H1 (cell line): ENCODE measurements at regions not wholly inside any gene's neighbourhood (a gene's known extent, or its start where the extent isn't known, plus 50 kb on each side); places are given as distances from the start of the nearest gene placed in this dataset.

Source experiments
- CTCF ChIA-PET: fragments of 300-600 bp; sonication (Branson Sonifier 250); formaldehyde crosslinking; loops from one replicate; lab custom pipeline; 2021; ENCODE audit not compliant: partially characterized antibody; lab: Charles Lee
- POLR2A ChIA-PET: fragments of 300-600 bp; sonication (Branson Sonifier 250); formaldehyde crosslinking; loops from one replicate; lab custom pipeline; 2021; ENCODE audit warnings: inconsistent platforms; ENCODE audit not compliant: partially characterized antibody; lab: Charles Lee
- DNase-seq, 2 experiments: peaks; one replicate each; pipeline versions ENCODE4 v3.0.0 to v3.0.0-alpha.2; 2010 to 2022; ENCODE audit warnings: low spot score in 2 of 2, low read depth in 1 of 2, mixed read lengths in 1 of 2
- FAIRE-seq: peaks from 2 replicates; lab custom pipeline; 2011; peaks lifted over from hg19 to GRCh38; lab: Jason Lieb, UNC
- H2AFZ ChIP-seq: 2 replicates; pipeline ENCODE4 v1.8.1; 2012; ENCODE audit warnings: low read length, inconsistent platforms
- H2AK5ac ChIP-seq: 2 replicates; pipeline ENCODE4 v1.6.1; 2013; ENCODE audit warnings: low read depth, low read length
- H2BK120ac ChIP-seq: replicated peaks from 2 replicates; pipeline ENCODE3; 2013; ENCODE audit warnings: low read depth, low read length, inconsistent platforms
- H2BK12ac ChIP-seq: 2 replicates; pipeline ENCODE4 v1.6.1; 2013; ENCODE audit warnings: low read depth, low read length
- H2BK15ac ChIP-seq: 2 replicates; pipeline ENCODE4 v1.6.1; 2013; ENCODE audit warnings: low read length
- H2BK20ac ChIP-seq: 2 replicates; pipeline ENCODE4 v1.6.1; 2013; ENCODE audit warnings: low read length
- H2BK5ac ChIP-seq: 2 replicates; pipeline ENCODE4 v1.6.1; 2013; ENCODE audit warnings: low read depth, low read length
- H3K14ac ChIP-seq: 2 replicates; pipeline ENCODE4 v1.6.1; 2013; ENCODE audit warnings: inconsistent platforms; ENCODE audit not compliant: insufficient read length
- H3K18ac ChIP-seq: 2 replicates; pipeline ENCODE4 v1.6.1; 2013; ENCODE audit warnings: low read length; ENCODE audit errors: extremely low read depth
- H3K23ac ChIP-seq: 2 replicates; pipeline ENCODE4 v1.6.1; 2013; ENCODE audit warnings: inconsistent platforms; ENCODE audit not compliant: insufficient read length
- H3K23me2 ChIP-seq: 2 replicates; pipeline ENCODE4 v1.6.1; 2013; ENCODE audit warnings: low read depth, low read length
- H3K27ac ChIP-seq: 2 replicates; pipeline ENCODE4 v1.6.1; 2011; ENCODE audit warnings: low read depth, low read length, inconsistent platforms
- H3K27me3 ChIP-seq, 4 experiments: replicated peaks in 1 of 4; 1 replicate in 1 of 4; 2 replicates in 3 of 4; pipeline versions ENCODE4 v1.6.1 to v1.8.1; 2011 to 2013; ENCODE audit warnings: low read length in 3 of 4, mild to moderate bottlenecking in 3 of 4, inconsistent platforms in 2 of 4, mixed read lengths in 2 of 4, moderate library complexity in 1 of 4; ENCODE audit not compliant: control insufficient read depth in 3 of 4, insufficient read depth in 3 of 4; ENCODE audit errors: extremely low read depth in 1 of 4
- H3K36me3 ChIP-seq, 4 experiments: 2 replicates each; pipeline versions ENCODE4 v1.6.1 to v1.8.1; 2011 to 2013; ENCODE audit warnings: mild to moderate bottlenecking in 4 of 4, low read length in 3 of 4, moderate library complexity in 2 of 4, control low read depth in 1 of 4, inconsistent platforms in 1 of 4; ENCODE audit not compliant: insufficient read depth in 4 of 4, control insufficient read depth in 2 of 4
- H3K4ac ChIP-seq: replicated peaks from 2 replicates; pipeline ENCODE3; 2013; ENCODE audit warnings: low read length, low read depth, mixed read lengths, inconsistent platforms; ENCODE audit not compliant: insufficient read length
- H3K4me1 ChIP-seq, 4 experiments: replicated peaks in 1 of 4; 1 replicate in 1 of 4; 2 replicates in 3 of 4; pipeline versions ENCODE4 v1.6.1 to v1.8.1; 2011 to 2013; ENCODE audit warnings: low read length in 3 of 4, inconsistent platforms in 2 of 4, mixed read lengths in 1 of 4; ENCODE audit not compliant: insufficient read depth in 4 of 4, control insufficient read depth in 3 of 4
- H3K4me2 ChIP-seq, 2 experiments: 2 replicates each; pipeline versions ENCODE4 v1.6.1 to v1.8.1; 2011 to 2013; ENCODE audit warnings: low read depth in 2 of 2, low read length in 2 of 2, control low read depth in 1 of 2, inconsistent platforms in 1 of 2, mild to moderate bottlenecking in 1 of 2; ENCODE audit not compliant: insufficient read depth in 1 of 2
- H3K4me3 ChIP-seq, 4 experiments: fragments of 200-600, 300-600 bp in 1 of 4; sonication (generic), shearing (Covaris generic), sonication (Bioruptor Twin) in 1 of 4; 2 replicates each; pipeline versions ENCODE4 v1.5.1 to v1.8.1; 2011 to 2016; ENCODE audit warnings: low read length in 4 of 4, low read depth in 3 of 4, control low read depth in 2 of 4, inconsistent platforms in 2 of 4, mild to moderate bottlenecking in 2 of 4, mixed read lengths in 1 of 4, moderate library complexity in 1 of 4; ENCODE audit not compliant: insufficient read depth in 2 of 4; ENCODE audit errors: extremely low read depth in 1 of 4
- H3K56ac ChIP-seq: replicated peaks from 2 replicates; pipeline ENCODE3; 2013; ENCODE audit warnings: low read depth, mild to moderate bottlenecking, mixed read lengths, low read length, inconsistent platforms; ENCODE audit not compliant: insufficient read length
- H3K79me1 ChIP-seq: 2 replicates; pipeline ENCODE4 v1.6.1; 2013; ENCODE audit warnings: low read depth, low read length, control low read depth
- H3K79me2 ChIP-seq, 2 experiments: 2 replicates each; pipeline versions ENCODE4 v1.6.1 to v1.8.1; 2012 to 2013; ENCODE audit warnings: low read length in 2 of 2, mild to moderate bottlenecking in 2 of 2, inconsistent platforms in 1 of 2; ENCODE audit not compliant: insufficient read depth in 2 of 2, control insufficient read depth in 1 of 2
- H3K9ac ChIP-seq, 4 experiments: replicated peaks in 1 of 4; 1 replicate in 1 of 4; 2 replicates in 3 of 4; pipeline versions ENCODE4 v1.6.1 to v1.8.1; 2011 to 2013; ENCODE audit warnings: low read depth in 3 of 4, low read length in 3 of 4, control low read depth in 2 of 4, mild to moderate bottlenecking in 2 of 4, moderate library complexity in 2 of 4, inconsistent platforms in 1 of 4; ENCODE audit errors: extremely low read depth in 1 of 4
- H3K9me3 ChIP-seq, 2 experiments: 2 replicates each; pipeline versions ENCODE4 v1.6.1 to v1.8.1; 2012 to 2013; ENCODE audit warnings: mild to moderate bottlenecking in 2 of 2, moderate library complexity in 2 of 2, control low read depth in 1 of 2, inconsistent platforms in 1 of 2, low read depth in 1 of 2, low read length in 1 of 2, mixed read lengths in 1 of 2; ENCODE audit not compliant: insufficient read depth in 2 of 2
- H4K20me1 ChIP-seq, 2 experiments: replicated peaks in 1 of 2; 2 replicates each; pipeline versions ENCODE3 to v1.8.1; 2011 to 2013; ENCODE audit warnings: inconsistent platforms in 2 of 2, low read length in 2 of 2, mild to moderate bottlenecking in 1 of 2; ENCODE audit not compliant: insufficient read depth in 2 of 2, control insufficient read depth in 1 of 2
- H4K5ac ChIP-seq: 2 replicates; pipeline ENCODE4 v1.6.1; 2013; ENCODE audit warnings: low read length, low read depth, mixed read lengths, inconsistent platforms; ENCODE audit not compliant: insufficient read length
- H4K8ac ChIP-seq: 2 replicates; pipeline ENCODE4 v1.8.0; 2013; ENCODE audit warnings: mild to moderate bottlenecking, moderate library complexity, low read length, inconsistent platforms; ENCODE audit not compliant: insufficient read depth; ENCODE audit errors: extremely low read depth
- H4K91ac ChIP-seq: replicated peaks from 2 replicates; pipeline ENCODE3; 2013; ENCODE audit warnings: low read length, mixed read lengths, inconsistent platforms; ENCODE audit not compliant: insufficient read length
- CEBPB ChIP-seq: IDR thresholded peaks from 2 replicates; pipeline ENCODE4 v1.6.1; 2012; ENCODE audit warnings: low read depth, low read length
- CREB1 ChIP-seq: IDR thresholded peaks from 2 replicates; pipeline ENCODE4 v1.6.1; 2012; ENCODE audit warnings: inconsistent platforms
- EZH2 ChIP-seq: fragments of 200-600 bp; sonication (generic); IDR thresholded peaks from 2 replicates; pipeline ENCODE4 v1.7.1; 2012; ENCODE audit warnings: low read depth, mild to moderate bottlenecking, moderate library complexity, low read length, inconsistent platforms; ENCODE audit not compliant: severe bottlenecking
- JUN ChIP-seq: IDR thresholded peaks from 2 replicates; pipeline ENCODE4 v1.6.1; 2011; ENCODE audit warnings: low read depth, mild to moderate bottlenecking, improper control_type of control experiment, low read length
- KDM1A ChIP-seq: fragments of 200-600, 300-600 bp; sonication (generic); IDR thresholded peaks from 2 replicates; pipeline ENCODE4 v1.7.1; 2016; ENCODE audit warnings: mild to moderate bottlenecking, low read length, borderline replicate concordance
- POU5F1 ChIP-seq: IDR thresholded peaks from 2 replicates; pipeline ENCODE4 v1.6.1; 2011; ENCODE audit warnings: low read depth, mild to moderate bottlenecking, low read length, moderate library complexity
- SUZ12 ChIP-seq: fragments of 200-600 bp; sonication (generic); IDR thresholded peaks from 2 replicates; pipeline ENCODE4 v1.6.1; 2012; ENCODE audit warnings: mild to moderate bottlenecking, inconsistent platforms, low read length, moderate library complexity, mixed read lengths
- YY1 ChIP-seq: IDR thresholded peaks from 2 replicates; pipeline ENCODE4 v1.6.1; 2011; ENCODE audit warnings: low read depth, mild to moderate bottlenecking, low read length
- ZNF274 ChIP-seq: IDR thresholded peaks from 2 replicates; pipeline ENCODE4 v1.7.0; 2012; ENCODE audit warnings: low read length, borderline replicate concordance; ENCODE audit errors: extremely low read depth
- WGBS, 2 experiments: shearing (Covaris generic) in 1 of 2; methylation state at CpG; one replicate each; pipeline versions ENCODE4 v1.1.6 to v1.1.7; 2013 to 2015; ENCODE audit warnings: low lambda C conversion rate in 2 of 2, mixed read lengths in 2 of 2, inconsistent platforms in 1 of 2, low coverage in 1 of 2, missing lambda C conversion rate in 1 of 2; ENCODE audit not compliant: insufficient replicate concordance in 2 of 2, insufficient coverage in 1 of 2, insufficient read length in 1 of 2; ENCODE audit errors: extremely low coverage in 1 of 2, missing lambda C conversion rate in 1 of 2; 5-methylcytosine and 5-hydroxymethylcytosine counted together
- TF ChIP-seq, protein P1 (sequence below), 3 experiments: IDR thresholded peaks; 1 replicate in 2 of 3; 2 replicates in 1 of 3; pipeline versions ENCODE4 v1.5.1 to v1.6.1; 2011; ENCODE audit warnings: low read length in 3 of 3, mild to moderate bottlenecking in 3 of 3, inconsistent platforms in 2 of 3, low read depth in 1 of 3, moderate library complexity in 1 of 3; ENCODE audit not compliant: insufficient read depth in 1 of 3; ENCODE audit errors: control extremely low read depth in 1 of 3
- TF ChIP-seq, protein P2 (sequence below): IDR thresholded peaks from 2 replicates; pipeline ENCODE4 v1.6.1; 2011; ENCODE audit warnings: low read depth, mild to moderate bottlenecking, low read length; ENCODE audit not compliant: insufficient read depth

DNA sequence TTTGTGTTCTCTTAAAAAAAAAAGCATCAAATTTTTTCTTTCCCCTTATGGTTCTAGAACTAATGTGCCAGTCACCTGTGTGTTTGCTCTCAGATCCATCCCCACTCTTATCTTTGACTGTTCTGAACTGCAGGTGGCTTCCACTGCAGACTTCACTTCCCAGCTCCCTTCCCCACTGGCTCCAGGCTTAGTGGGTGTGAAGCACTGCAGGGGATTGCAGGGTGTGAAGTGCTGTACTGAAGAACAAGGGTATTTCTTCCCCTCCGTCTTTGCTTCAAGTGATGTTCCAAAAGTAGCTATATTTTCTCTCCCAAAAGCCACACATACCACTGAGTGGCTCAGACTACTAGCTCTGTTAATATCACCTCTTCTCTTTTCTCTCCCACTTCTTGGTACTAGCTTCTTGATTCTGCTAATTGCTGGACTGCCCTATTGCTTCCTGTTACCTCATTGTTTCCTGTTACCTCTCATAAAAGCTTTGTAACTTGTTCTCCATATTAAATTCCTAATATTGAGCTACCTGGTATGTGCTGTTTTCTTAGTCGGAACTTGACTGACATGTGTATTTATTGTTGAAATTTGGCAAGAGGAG, 115.4 kb upstream of the PRICKLE1 start:
- Histone ChIP-seq H3K23ac (no peak overlapping the region), H3K23me2 (no peaks in the 10 kb centered on the region), H2BK15ac (peak overlapping the region; percentile 72; the same call in 1 of the 2 replicates), H4K20me1 (no peaks in the 10 kb centered on the region), H3K56ac (no peak overlapping the region), H4K5ac (no peak overlapping the region), H3K4me3 (no peak overlapping the region), H2AFZ (no peak overlapping the region), H2BK20ac (no peak overlapping the region), H3K9me3 (no peaks in the 10 kb centered on the region), H4K8ac (no peak overlapping the region), H3K9ac (no peak overlapping the region), H3K4ac (no peak overlapping the region), H3K14ac (no peak overlapping the region), H3K4me1 (peaks cover 0 to 5% (median 0%) of the 10 kb centered on the region in 4 experiments; a peak in 1 of 7 replicates), H3K36me3 (no peaks in the 10 kb centered on the region), H2BK12ac (no peak overlapping the region), H3K18ac (no peak overlapping the region), H3K4me2 (no peak overlapping the region), H3K79me2 (no peaks in the 10 kb centered on the region), H3K27me3 (no peaks in the 10 kb centered on the region; a peak in 1 of 7 replicates), H3K27ac (no peak overlapping the region), H2BK5ac (no peak overlapping the region), H2BK120ac (no peak overlapping the region), H2AK5ac (no peak overlapping the region), H3K79me1 (no peaks in the 10 kb centered on the region), H4K91ac (no peak overlapping the region)
- ChIA-PET CTCF (interaction anchor here (0.6 kb wide), 1 partner anchor 29 kb away, joined by 7 read pairs; no protein-coding TSS in a partner anchor), POLR2A (no interaction called here)
- no peak for FAIRE-seq
- no peak for DNase-seq
- WGBS, 2 experiments: 90% methylated on average over 2 of the region's 2 CpGs; no CpG with 5 or more reads in 1 of the 2 experiments
- no peak for TF ChIP-seq CREB1
- no peak for TF ChIP-seq KDM1A
- no peak for TF ChIP-seq SUZ12
- TF ChIP-seq YY1: no peak
- TF ChIP-seq EZH2: no peak
- TF ChIP-seq, protein P1, sequence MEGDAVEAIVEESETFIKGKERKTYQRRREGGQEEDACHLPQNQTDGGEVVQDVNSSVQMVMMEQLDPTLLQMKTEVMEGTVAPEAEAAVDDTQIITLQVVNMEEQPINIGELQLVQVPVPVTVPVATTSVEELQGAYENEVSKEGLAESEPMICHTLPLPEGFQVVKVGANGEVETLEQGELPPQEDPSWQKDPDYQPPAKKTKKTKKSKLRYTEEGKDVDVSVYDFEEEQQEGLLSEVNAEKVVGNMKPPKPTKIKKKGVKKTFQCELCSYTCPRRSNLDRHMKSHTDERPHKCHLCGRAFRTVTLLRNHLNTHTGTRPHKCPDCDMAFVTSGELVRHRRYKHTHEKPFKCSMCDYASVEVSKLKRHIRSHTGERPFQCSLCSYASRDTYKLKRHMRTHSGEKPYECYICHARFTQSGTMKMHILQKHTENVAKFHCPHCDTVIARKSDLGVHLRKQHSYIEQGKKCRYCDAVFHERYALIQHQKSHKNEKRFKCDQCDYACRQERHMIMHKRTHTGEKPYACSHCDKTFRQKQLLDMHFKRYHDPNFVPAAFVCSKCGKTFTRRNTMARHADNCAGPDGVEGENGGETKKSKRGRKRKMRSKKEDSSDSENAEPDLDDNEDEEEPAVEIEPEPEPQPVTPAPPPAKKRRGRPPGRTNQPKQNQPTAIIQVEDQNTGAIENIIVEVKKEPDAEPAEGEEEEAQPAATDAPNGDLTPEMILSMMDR (IDR thresholded peaks at IDR 0.05; ENCODE audit: control extremely low read depth in 1 of 3, insufficient read depth in 1 of 3, low read depth in 1 of 3, low read length in 3 of 3): no peak
- TF ChIP-seq, protein P2, sequence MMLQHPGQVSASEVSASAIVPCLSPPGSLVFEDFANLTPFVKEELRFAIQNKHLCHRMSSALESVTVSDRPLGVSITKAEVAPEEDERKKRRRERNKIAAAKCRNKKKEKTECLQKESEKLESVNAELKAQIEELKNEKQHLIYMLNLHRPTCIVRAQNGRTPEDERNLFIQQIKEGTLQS: no peak
- TF ChIP-seq CEBPB: no peak
- no peak for TF ChIP-seq ZNF274
- no peak for TF ChIP-seq POU5F1
- no peak for TF ChIP-seq JUN
